ENCODE measurements at regions not wholly inside any gene's neighbourhood (a gene's known extent, or its start where the extent isn't known, plus 50 kb on each side); places are given as distances from the start of the nearest gene placed in this dataset.

DNA sequence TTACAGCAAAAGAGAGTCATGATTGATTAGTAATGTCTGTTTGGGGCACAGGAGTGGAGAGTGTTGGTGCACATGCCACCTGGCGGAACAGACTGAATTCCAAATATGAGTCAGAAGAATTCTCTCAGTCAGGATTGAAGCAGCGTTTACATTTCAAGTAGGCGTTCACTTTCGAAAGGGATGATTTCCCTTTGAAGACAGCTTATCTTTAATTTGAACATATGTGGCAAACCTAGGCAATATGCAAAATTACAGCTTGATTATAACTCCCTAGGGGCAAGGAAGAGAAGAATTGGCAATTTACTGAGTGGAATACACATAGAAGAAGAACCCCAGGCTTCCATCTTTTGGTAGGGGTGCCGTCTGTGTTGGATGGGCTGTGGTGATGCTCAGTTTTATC is 235.8 kb downstream of the HAPSTR1 start:
- TF ChIP-seq, protein P1, sequence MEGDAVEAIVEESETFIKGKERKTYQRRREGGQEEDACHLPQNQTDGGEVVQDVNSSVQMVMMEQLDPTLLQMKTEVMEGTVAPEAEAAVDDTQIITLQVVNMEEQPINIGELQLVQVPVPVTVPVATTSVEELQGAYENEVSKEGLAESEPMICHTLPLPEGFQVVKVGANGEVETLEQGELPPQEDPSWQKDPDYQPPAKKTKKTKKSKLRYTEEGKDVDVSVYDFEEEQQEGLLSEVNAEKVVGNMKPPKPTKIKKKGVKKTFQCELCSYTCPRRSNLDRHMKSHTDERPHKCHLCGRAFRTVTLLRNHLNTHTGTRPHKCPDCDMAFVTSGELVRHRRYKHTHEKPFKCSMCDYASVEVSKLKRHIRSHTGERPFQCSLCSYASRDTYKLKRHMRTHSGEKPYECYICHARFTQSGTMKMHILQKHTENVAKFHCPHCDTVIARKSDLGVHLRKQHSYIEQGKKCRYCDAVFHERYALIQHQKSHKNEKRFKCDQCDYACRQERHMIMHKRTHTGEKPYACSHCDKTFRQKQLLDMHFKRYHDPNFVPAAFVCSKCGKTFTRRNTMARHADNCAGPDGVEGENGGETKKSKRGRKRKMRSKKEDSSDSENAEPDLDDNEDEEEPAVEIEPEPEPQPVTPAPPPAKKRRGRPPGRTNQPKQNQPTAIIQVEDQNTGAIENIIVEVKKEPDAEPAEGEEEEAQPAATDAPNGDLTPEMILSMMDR (IDR thresholded peaks at IDR 0.05 in 4 of 5, conservative IDR thresholded peaks at IDR 0.05 in 1 of 5) = no peak
- no peak for TF ChIP-seq POLR2A (IDR thresholded peaks at IDR 0.05)
